Osteocyte (in vitro differentiated cells): ENCODE measurements at regions not wholly inside any gene's neighbourhood (a gene's known extent, or its start where the extent isn't known, plus 50 kb on each side); places are given as distances from the start of the nearest gene placed in this dataset.

Source experiments
- DNase-seq: peaks from one replicate; pipeline ENCODE4 v3.0.0; 2021; ENCODE audit warnings: mixed read lengths; ENCODE audit not compliant: unreplicated experiment; ENCODE audit errors: extremely low spot score
- H3K27ac Mint-ChIP-seq: one replicate; pipeline ENCODE4 v1.8.0; 2021; ENCODE audit warnings: mild to moderate bottlenecking, mixed read lengths; ENCODE audit not compliant: unreplicated experiment
- H3K27me3 Mint-ChIP-seq: one replicate; pipeline ENCODE4 v1.8.0; 2021; ENCODE audit warnings: mixed read lengths; ENCODE audit not compliant: unreplicated experiment
- H3K36me3 Mint-ChIP-seq: one replicate; pipeline ENCODE4 v1.8.0; 2021; ENCODE audit warnings: mixed read lengths; ENCODE audit not compliant: unreplicated experiment
- H3K4me1 Mint-ChIP-seq: one replicate; pipeline ENCODE4 v1.8.0; 2021; ENCODE audit warnings: mixed read lengths; ENCODE audit not compliant: unreplicated experiment
- H3K4me3 Mint-ChIP-seq: one replicate; pipeline ENCODE4 v1.8.0; 2021; ENCODE audit warnings: mild to moderate bottlenecking, moderate library complexity, mixed read lengths; ENCODE audit not compliant: unreplicated experiment
- H3K9me3 Mint-ChIP-seq: one replicate; pipeline ENCODE4 v1.8.0; 2021; ENCODE audit warnings: mixed read lengths; ENCODE audit not compliant: unreplicated experiment
- CTCF ChIP-seq: fragments of 200-600 bp; sonication (generic); IDR thresholded peaks from 2 replicates; pipeline ENCODE4 v1.5.0; 2021; ENCODE audit warnings: antibody characterized with exemption, mild to moderate bottlenecking, moderate library complexity

GRCh38 chr5:5704352-5704751, 281.9 kb downstream of the ICE1 start:
- Mint-ChIP-seq H3K4me3 (no peak overlapping the region), H3K27me3 (no peaks in the 10 kb centered on the region), H3K36me3 (no peaks in the 10 kb centered on the region), H3K27ac (no peak overlapping the region), H3K9me3 (no peaks in the 10 kb centered on the region), H3K4me1 (no peaks in the 10 kb centered on the region)
- no peak for DNase-seq
- no peak for TF ChIP-seq CTCF

- TF ChIP-seq CTCF = no peak
- Mint-ChIP-seq H3K27me3 (no peaks in the 10 kb centered on the region), H3K9me3 (no peaks in the 10 kb centered on the region), H3K4me3 (no peak overlapping the region), H3K27ac (no peak overlapping the region), H3K4me1 (no peaks in the 10 kb centered on the region), H3K36me3 (no peaks in the 10 kb centered on the region)
- no peak for DNase-seq
Observed at GRCh38 chr5:5702934-5703333, 280.5 kb downstream of the ICE1 start.

- DNase-seq = no peak
- Mint-ChIP-seq H3K27me3 (no peaks in the 10 kb centered on the region), H3K9me3 (no peaks in the 10 kb centered on the region), H3K36me3 (no peaks in the 10 kb centered on the region), H3K4me1 (no peaks in the 10 kb centered on the region), H3K4me3 (no peak overlapping the region), H3K27ac (no peak overlapping the region)
- TF ChIP-seq CTCF = no peak
Observed at GRCh38 chr5:5700549-5700948, 278.1 kb downstream of the ICE1 start.

- H3K4me3 Mint-ChIP-seq = no peak overlapping the region
- H3K36me3 Mint-ChIP-seq = no peaks in the 10 kb centered on the region
- no peaks in the 10 kb centered on the region for H3K27me3 Mint-ChIP-seq
- H3K9me3 Mint-ChIP-seq = no peaks in the 10 kb centered on the region
- no peak for TF ChIP-seq CTCF
- DNase-seq = no peak
- H3K4me1 Mint-ChIP-seq = no peaks in the 10 kb centered on the region
- H3K27ac Mint-ChIP-seq = no peak overlapping the region
Observed at GRCh38 chr5:5699062-5699461, 276.6 kb downstream of the ICE1 start.

GRCh38 chr5:5695266-5695665, 272.8 kb downstream of the ICE1 start:
- no peak for TF ChIP-seq CTCF
- Mint-ChIP-seq H3K9me3 (peaks cover 9% of the 10 kb centered on the region), H3K36me3 (no peaks in the 10 kb centered on the region), H3K4me1 (no peaks in the 10 kb centered on the region), H3K27ac (no peak overlapping the region), H3K27me3 (no peaks in the 10 kb centered on the region), H3K4me3 (no peak overlapping the region)
- no peak for DNase-seq
